Smooth muscle cell of the brain vasculature (primary cell): ENCODE measurements at regions not wholly inside any gene's neighbourhood (a gene's known extent, or its start where the extent isn't known, plus 50 kb on each side); places are given as distances from the start of the nearest gene placed in this dataset.

Source experiments
- DNase-seq: peaks from one replicate; pipeline ENCODE4 v3.0.0-alpha.2; 2012; ENCODE audit warnings: low read depth, low spot score

- DNase-seq = no peak
Observed at GRCh38 chr18:70673831-70674230, 385.0 kb downstream of the SOCS6 start.

- no peak for DNase-seq
Observed at GRCh38 chr18:70672581-70672980, 383.7 kb downstream of the SOCS6 start.

GRCh38 chr18:70671889-70672565, 383.2 kb downstream of the SOCS6 start:
- DNase-seq = no peak

GRCh38 chr18:70666936-70667335, 378.1 kb downstream of the SOCS6 start:
- no peak for DNase-seq

- no peak for DNase-seq
Observed at GRCh38 chr18:70663141-70663540, 374.3 kb downstream of the SOCS6 start.

GRCh38 chr18:70662588-70662987, 373.7 kb downstream of the SOCS6 start:
- DNase-seq = no peak

GRCh38 chr18:70659036-70659925, 370.4 kb downstream of the SOCS6 start:
- no peak for DNase-seq

- DNase-seq = no peak
Observed at GRCh38 chr18:70653671-70654070, 364.8 kb downstream of the SOCS6 start.

GRCh38 chr18:70650878-70651277, 362.0 kb downstream of the SOCS6 start:
- DNase-seq = no peak

- DNase-seq = no peak
Observed at GRCh38 chr18:70649683-70650082, 360.8 kb downstream of the SOCS6 start.

- DNase-seq = no peak
Observed at GRCh38 chr18:70645971-70646370, 357.1 kb downstream of the SOCS6 start.

- DNase-seq = no peak
Observed at GRCh38 chr18:70643812-70644211, 355.0 kb downstream of the SOCS6 start.

- no peak for DNase-seq
Observed at GRCh38 chr18:70641156-70641775, 352.4 kb downstream of the SOCS6 start.

- DNase-seq = no peak
Observed at GRCh38 chr18:70640336-70640887, 351.6 kb downstream of the SOCS6 start.

- no peak for DNase-seq
Observed at GRCh38 chr18:70636991-70637390, 348.1 kb downstream of the SOCS6 start.

- no peak for DNase-seq
Observed at GRCh38 chr18:70634576-70635147, 345.8 kb downstream of the SOCS6 start.

GRCh38 chr18:70627182-70627802, 338.4 kb downstream of the SOCS6 start:
- no peak for DNase-seq

GRCh38 chr18:70622622-70623419, 334.0 kb downstream of the SOCS6 start:
- DNase-seq = no peak

GRCh38 chr18:70621710-70622109, 332.9 kb downstream of the SOCS6 start:
- no peak for DNase-seq

- DNase-seq = no peak
Observed at GRCh38 chr18:70620837-70621612, 332.2 kb downstream of the SOCS6 start.
